WTC11 (cell line): ENCODE measurements at regions not wholly inside any gene's neighbourhood (a gene's known extent, or its start where the extent isn't known, plus 50 kb on each side); places are given as distances from the start of the nearest gene placed in this dataset.

Source experiments
- ATAC-seq: fragments of 200-7000 bp; cut with Tn5 transposase; 2 replicates; pipeline ENCODE4 v1.10.0; 2021; ENCODE audit warnings: mild to moderate bottlenecking, moderate library complexity
- CTCF ChIA-PET: fragments of 300-600 bp; sonication (Branson Sonifier 250); formaldehyde crosslinking; loops from one replicate; lab custom pipeline; 2021; ENCODE audit warnings: antibody characterized with exemption; lab: Charles Lee
- POLR2A ChIA-PET: fragments of 350-600 bp; sonication (Branson Sonifier 250); formaldehyde crosslinking; loops from one replicate; lab custom pipeline; 2021; ENCODE audit warnings: antibody characterized with exemption; lab: Charles Lee
- DNase-seq: peaks from one replicate; pipeline ENCODE4 v3.0.0; 2021; ENCODE audit warnings: low spot score
- H3K27ac Mint-ChIP-seq: 2 replicates; pipeline ENCODE4 v1.8.0; 2021; ENCODE audit warnings: mixed read lengths
- H3K27me3 Mint-ChIP-seq: 2 replicates; pipeline ENCODE4 v1.8.0; 2021; ENCODE audit warnings: low read depth, mild to moderate bottlenecking, moderate library complexity, mixed read lengths
- H3K36me3 Mint-ChIP-seq: 2 replicates; pipeline ENCODE4 v1.8.0; 2021; ENCODE audit warnings: mixed read lengths
- H3K4me1 Mint-ChIP-seq: 2 replicates; pipeline ENCODE4 v1.8.0; 2022; ENCODE audit warnings: mixed read lengths
- H3K4me3 Mint-ChIP-seq: 2 replicates; pipeline ENCODE4 v1.8.0; 2021; ENCODE audit warnings: mild to moderate bottlenecking, moderate library complexity, mixed read lengths
- H3K9me3 Mint-ChIP-seq: 2 replicates; pipeline ENCODE4 v1.8.0; 2021; ENCODE audit warnings: mixed read lengths
- SMAD3 ChIP-seq: sonication (generic); formaldehyde crosslinking; IDR thresholded peaks from 2 replicates; pipeline ENCODE4 v1.8.0; 2022; ENCODE audit warnings: missing genetic modification reagents, mild to moderate bottlenecking, borderline replicate concordance
- SOX15 ChIP-seq: fragments of 250-450 bp; sonication (Bioruptor Pico); IDR thresholded peaks from 2 replicates; pipeline ENCODE4 v1.9.0; 2021; ENCODE audit warnings: mild to moderate bottlenecking
- TCF7 ChIP-seq: sonication (generic); formaldehyde crosslinking; IDR thresholded peaks from 2 replicates; pipeline ENCODE4 v1.8.0; 2022; ENCODE audit warnings: mild to moderate bottlenecking, low read depth, missing genetic modification reagents, moderate library complexity
- ZBTB21 ChIP-seq: sonication (generic); formaldehyde crosslinking; IDR thresholded peaks from 2 replicates; pipeline ENCODE4 v1.8.1; 2023; ENCODE audit warnings: mild to moderate bottlenecking, missing genetic modification reagents, borderline replicate concordance
- ZNF263 ChIP-seq: sonication (generic); formaldehyde crosslinking; IDR thresholded peaks from 2 replicates; pipeline ENCODE4 v1.8.1; 2022; ENCODE audit warnings: low read depth, mild to moderate bottlenecking, moderate library complexity, missing genetic modification reagents
- TF ChIP-seq, protein P1 (sequence below): fragments of 250-450 bp; sonication (Bioruptor Pico); IDR thresholded peaks from 2 replicates; pipeline ENCODE4 v1.9.0; 2021; ENCODE audit warnings: moderate library complexity, mild to moderate bottlenecking, inconsistent platforms, borderline replicate concordance
- TF ChIP-seq, protein P2 (sequence below): sonication (generic); formaldehyde crosslinking; IDR thresholded peaks from 2 replicates; pipeline ENCODE4 v1.8.1; 2023; ENCODE audit warnings: mild to moderate bottlenecking, missing genetic modification reagents, moderate library complexity
- TF ChIP-seq, protein P3 (sequence below): sonication (generic); formaldehyde crosslinking; conservative IDR thresholded peaks from 2 replicates; pipeline ENCODE4 v1.8.1; 2023; ENCODE audit warnings: mild to moderate bottlenecking, low read depth, missing genetic modification reagents, moderate library complexity
- TF ChIP-seq, protein P4 (sequence below): sonication (generic); formaldehyde crosslinking; IDR thresholded peaks from 2 replicates; pipeline ENCODE4 v1.8.1; 2022; ENCODE audit warnings: mild to moderate bottlenecking, moderate library complexity, missing genetic modification reagents
- TF ChIP-seq, protein P5 (sequence below): sonication (generic); formaldehyde crosslinking; IDR thresholded peaks from 2 replicates; pipeline ENCODE4 v1.8.1; 2023; ENCODE audit warnings: mild to moderate bottlenecking, missing genetic modification reagents
- TF ChIP-seq, protein P6 (sequence below): sonication (generic); formaldehyde crosslinking; IDR thresholded peaks from 2 replicates; pipeline ENCODE4 v1.8.1; 2023; ENCODE audit warnings: mild to moderate bottlenecking, moderate library complexity, missing genetic modification reagents
- TF ChIP-seq, protein P7 (sequence below): fragments of 250-450 bp; sonication (Bioruptor Pico); IDR thresholded peaks from 2 replicates; pipeline ENCODE4 v1.9.0; 2021; ENCODE audit warnings: mild to moderate bottlenecking

DNA sequence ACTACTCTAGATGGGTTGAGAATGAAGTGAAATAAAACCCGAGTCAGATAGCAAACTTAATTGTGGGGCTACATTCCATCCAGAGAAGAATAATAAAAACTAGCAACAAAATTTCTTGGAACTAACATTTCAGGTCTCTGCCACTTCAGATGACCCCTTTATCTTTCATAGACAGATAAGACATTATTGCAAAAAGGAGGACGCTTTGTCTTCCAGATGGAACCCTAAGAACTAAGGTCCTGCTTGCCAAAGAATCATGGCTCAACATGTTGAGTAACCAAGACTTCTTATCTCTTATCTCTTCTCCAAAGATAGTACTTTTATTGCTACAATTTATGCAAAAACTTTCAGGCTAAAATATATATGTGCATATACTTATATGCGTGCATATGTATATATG, 221.1 kb upstream of the PREP start:
- H3K4me1 Mint-ChIP-seq = no peaks in the 10 kb centered on the region
- TF ChIP-seq SOX15 (CRISPR knock-in tag) = no peak
- no peak for TF ChIP-seq ZNF263 (CRISPR knock-in tag)
- no peak for TF ChIP-seq SMAD3 (CRISPR knock-in tag)
- TF ChIP-seq, protein P1, sequence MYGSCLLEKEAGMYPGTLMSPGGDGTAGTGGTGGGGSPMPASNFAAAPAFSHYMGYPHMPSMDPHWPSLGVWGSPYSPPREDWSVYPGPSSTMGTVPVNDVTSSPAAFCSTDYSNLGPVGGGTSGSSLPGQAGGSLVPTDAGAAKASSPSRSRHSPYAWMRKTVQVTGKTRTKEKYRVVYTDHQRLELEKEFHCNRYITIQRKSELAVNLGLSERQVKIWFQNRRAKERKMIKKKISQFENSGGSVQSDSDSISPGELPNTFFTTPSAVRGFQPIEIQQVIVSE = no peak
- TF ChIP-seq, protein P2, sequence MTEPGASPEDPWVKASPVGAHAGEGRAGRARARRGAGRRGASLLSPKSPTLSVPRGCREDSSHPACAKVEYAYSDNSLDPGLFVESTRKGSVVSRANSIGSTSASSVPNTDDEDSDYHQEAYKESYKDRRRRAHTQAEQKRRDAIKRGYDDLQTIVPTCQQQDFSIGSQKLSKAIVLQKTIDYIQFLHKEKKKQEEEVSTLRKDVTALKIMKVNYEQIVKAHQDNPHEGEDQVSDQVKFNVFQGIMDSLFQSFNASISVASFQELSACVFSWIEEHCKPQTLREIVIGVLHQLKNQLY (CRISPR knock-in tag) = no peak
- no peak overlapping the region for H3K27ac Mint-ChIP-seq
- no peak for ATAC-seq
- no peak for DNase-seq
- ChIA-PET CTCF (no interaction called here), POLR2A (no interaction called here)
- no peaks in the 10 kb centered on the region for H3K36me3 Mint-ChIP-seq
- H3K27me3 Mint-ChIP-seq = no peaks in the 10 kb centered on the region
- no peak overlapping the region for H3K4me3 Mint-ChIP-seq
- peaks cover 10% of the 10 kb centered on the region for H3K9me3 Mint-ChIP-seq

DNA sequence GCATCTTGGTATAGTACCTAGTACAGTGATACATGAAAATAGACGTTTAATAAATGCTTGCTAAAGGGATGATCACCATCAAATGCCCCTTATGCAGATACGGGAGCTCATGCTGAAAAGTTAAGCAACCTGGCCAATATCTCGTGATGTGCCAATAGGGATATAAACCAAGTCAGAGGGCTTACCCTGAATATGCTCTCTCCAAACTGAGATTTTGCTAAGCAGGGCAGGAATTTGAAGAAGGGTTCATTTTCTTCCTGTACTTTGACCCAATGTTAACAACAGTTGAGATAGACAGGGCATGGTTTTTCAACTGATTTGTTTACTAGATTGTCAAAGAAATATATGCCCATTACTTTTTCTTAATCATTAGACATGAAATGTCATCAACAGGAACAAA, 219.3 kb upstream of the PREP start:
- Mint-ChIP-seq H3K4me1 (no peaks in the 10 kb centered on the region), H3K9me3 (no peaks in the 10 kb centered on the region), H3K27ac (no peak overlapping the region), H3K36me3 (no peaks in the 10 kb centered on the region), H3K27me3 (no peaks in the 10 kb centered on the region), H3K4me3 (no peak overlapping the region)
- ChIA-PET CTCF (no interaction called here), POLR2A (no interaction called here)
- DNase-seq (no peak), ATAC-seq (no peak)
- TF ChIP-seq, protein P3, sequence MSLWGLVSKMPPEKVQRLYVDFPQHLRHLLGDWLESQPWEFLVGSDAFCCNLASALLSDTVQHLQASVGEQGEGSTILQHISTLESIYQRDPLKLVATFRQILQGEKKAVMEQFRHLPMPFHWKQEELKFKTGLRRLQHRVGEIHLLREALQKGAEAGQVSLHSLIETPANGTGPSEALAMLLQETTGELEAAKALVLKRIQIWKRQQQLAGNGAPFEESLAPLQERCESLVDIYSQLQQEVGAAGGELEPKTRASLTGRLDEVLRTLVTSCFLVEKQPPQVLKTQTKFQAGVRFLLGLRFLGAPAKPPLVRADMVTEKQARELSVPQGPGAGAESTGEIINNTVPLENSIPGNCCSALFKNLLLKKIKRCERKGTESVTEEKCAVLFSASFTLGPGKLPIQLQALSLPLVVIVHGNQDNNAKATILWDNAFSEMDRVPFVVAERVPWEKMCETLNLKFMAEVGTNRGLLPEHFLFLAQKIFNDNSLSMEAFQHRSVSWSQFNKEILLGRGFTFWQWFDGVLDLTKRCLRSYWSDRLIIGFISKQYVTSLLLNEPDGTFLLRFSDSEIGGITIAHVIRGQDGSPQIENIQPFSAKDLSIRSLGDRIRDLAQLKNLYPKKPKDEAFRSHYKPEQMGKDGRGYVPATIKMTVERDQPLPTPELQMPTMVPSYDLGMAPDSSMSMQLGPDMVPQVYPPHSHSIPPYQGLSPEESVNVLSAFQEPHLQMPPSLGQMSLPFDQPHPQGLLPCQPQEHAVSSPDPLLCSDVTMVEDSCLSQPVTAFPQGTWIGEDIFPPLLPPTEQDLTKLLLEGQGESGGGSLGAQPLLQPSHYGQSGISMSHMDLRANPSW = no peak
- TF ChIP-seq, protein P4, sequence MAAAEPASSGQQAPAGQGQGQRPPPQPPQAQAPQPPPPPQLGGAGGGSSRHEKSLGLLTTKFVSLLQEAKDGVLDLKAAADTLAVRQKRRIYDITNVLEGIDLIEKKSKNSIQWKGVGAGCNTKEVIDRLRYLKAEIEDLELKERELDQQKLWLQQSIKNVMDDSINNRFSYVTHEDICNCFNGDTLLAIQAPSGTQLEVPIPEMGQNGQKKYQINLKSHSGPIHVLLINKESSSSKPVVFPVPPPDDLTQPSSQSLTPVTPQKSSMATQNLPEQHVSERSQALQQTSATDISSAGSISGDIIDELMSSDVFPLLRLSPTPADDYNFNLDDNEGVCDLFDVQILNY = no peak
- TF ChIP-seq TCF7 (CRISPR knock-in tag) (no peak), ZBTB21 (CRISPR knock-in tag) (no peak), SOX15 (CRISPR knock-in tag) (no peak)
- TF ChIP-seq, protein P5, sequence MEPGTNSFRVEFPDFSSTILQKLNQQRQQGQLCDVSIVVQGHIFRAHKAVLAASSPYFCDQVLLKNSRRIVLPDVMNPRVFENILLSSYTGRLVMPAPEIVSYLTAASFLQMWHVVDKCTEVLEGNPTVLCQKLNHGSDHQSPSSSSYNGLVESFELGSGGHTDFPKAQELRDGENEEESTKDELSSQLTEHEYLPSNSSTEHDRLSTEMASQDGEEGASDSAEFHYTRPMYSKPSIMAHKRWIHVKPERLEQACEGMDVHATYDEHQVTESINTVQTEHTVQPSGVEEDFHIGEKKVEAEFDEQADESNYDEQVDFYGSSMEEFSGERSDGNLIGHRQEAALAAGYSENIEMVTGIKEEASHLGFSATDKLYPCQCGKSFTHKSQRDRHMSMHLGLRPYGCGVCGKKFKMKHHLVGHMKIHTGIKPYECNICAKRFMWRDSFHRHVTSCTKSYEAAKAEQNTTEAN (CRISPR knock-in tag) = no peak
- TF ChIP-seq, protein P6, sequence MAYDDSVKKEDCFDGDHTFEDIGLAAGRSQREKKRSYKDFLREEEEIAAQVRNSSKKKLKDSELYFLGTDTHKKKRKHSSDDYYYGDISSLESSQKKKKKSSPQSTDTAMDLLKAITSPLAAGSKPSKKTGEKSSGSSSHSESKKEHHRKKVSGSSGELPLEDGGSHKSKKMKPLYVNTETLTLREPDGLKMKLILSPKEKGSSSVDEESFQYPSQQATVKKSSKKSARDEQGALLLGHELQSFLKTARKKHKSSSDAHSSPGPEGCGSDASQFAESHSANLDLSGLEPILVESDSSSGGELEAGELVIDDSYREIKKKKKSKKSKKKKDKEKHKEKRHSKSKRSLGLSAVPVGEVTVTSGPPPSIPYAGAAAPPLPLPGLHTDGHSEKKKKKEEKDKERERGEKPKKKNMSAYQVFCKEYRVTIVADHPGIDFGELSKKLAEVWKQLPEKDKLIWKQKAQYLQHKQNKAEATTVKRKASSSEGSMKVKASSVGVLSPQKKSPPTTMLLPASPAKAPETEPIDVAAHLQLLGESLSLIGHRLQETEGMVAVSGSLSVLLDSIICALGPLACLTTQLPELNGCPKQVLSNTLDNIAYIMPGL (CRISPR knock-in tag) = no peak
- TF ChIP-seq, protein P7, sequence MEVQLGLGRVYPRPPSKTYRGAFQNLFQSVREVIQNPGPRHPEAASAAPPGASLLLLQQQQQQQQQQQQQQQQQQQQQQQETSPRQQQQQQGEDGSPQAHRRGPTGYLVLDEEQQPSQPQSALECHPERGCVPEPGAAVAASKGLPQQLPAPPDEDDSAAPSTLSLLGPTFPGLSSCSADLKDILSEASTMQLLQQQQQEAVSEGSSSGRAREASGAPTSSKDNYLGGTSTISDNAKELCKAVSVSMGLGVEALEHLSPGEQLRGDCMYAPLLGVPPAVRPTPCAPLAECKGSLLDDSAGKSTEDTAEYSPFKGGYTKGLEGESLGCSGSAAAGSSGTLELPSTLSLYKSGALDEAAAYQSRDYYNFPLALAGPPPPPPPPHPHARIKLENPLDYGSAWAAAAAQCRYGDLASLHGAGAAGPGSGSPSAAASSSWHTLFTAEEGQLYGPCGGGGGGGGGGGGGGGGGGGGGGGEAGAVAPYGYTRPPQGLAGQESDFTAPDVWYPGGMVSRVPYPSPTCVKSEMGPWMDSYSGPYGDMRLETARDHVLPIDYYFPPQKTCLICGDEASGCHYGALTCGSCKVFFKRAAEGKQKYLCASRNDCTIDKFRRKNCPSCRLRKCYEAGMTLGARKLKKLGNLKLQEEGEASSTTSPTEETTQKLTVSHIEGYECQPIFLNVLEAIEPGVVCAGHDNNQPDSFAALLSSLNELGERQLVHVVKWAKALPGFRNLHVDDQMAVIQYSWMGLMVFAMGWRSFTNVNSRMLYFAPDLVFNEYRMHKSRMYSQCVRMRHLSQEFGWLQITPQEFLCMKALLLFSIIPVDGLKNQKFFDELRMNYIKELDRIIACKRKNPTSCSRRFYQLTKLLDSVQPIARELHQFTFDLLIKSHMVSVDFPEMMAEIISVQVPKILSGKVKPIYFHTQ (CRISPR knock-in tag) = no peak
